Lower leg skin (tissue), 4 donors: ENCODE measurements at regions not wholly inside any gene's neighbourhood (a gene's known extent, or its start where the extent isn't known, plus 50 kb on each side); places are given as distances from the start of the nearest gene placed in this dataset.

Source experiments
- DNase-seq, 2 donors: peaks; one replicate each; pipeline ENCODE4 v3.0.0-alpha.2; 2019; ENCODE audit warnings: low spot score in 2 of 2
- H3K4me3 ChIP-seq: fragments of 200-600 bp; sonication (generic); 2 replicates; pipeline ENCODE4 v1.5.1; 2017; ENCODE audit warnings: mild to moderate bottlenecking, low read depth; ENCODE audit not compliant: poor library complexity, severe bottlenecking
- CTCF ChIP-seq, 3 donors: fragments of 450-650 bp; IDR thresholded peaks; one replicate each; pipeline ENCODE4 v1.5.1; 2016; ENCODE audit warnings: antibody characterized with exemption in 3 of 3, mild to moderate bottlenecking in 3 of 3, moderate library complexity in 2 of 3
- POLR2A ChIP-seq, 2 donors: fragments of 450-650 bp; IDR thresholded peaks; one replicate each; pipeline ENCODE4 v1.6.1; 2016 to 2017; ENCODE audit warnings: antibody characterized with exemption in 2 of 2, mild to moderate bottlenecking in 1 of 2, moderate library complexity in 1 of 2
- WGBS, 2 donors: methylation state at CpG; one replicate each; pipeline ENCODE4 v1.1.5; 2018; 5-methylcytosine and 5-hydroxymethylcytosine counted together
- intact Hi-C: fragments of 100-400 bp; cut with DNase I; formaldehyde crosslinking; loops from one replicate; pipeline ENCODE4 v1.15.0; 2023; ENCODE audit warnings: low total_unique reads

GRCh38 chr18:76142611-76143010 is 352.4 kb downstream of the ZNF516 start:
- TF ChIP-seq POLR2A (IDR thresholded peaks at IDR 0.05) (no peak), CTCF (IDR thresholded peaks at IDR 0.05) (no peak)
- H3K4me3 ChIP-seq, result no peak overlapping the region
- intact Hi-C loops, result no loop called here
- 65 to 79% methylated on average over 2 of the region's 2 CpGs for WGBS, 2 donors
- no peak for DNase-seq

GRCh38 chr18:76139844-76140243 is 355.2 kb downstream of the ZNF516 start:
- intact Hi-C loops, result no loop called here
- no peak for DNase-seq
- no peak overlapping the region for H3K4me3 ChIP-seq
- WGBS, 2 donors, result 100% methylated on average over 1 of the region's 1 CpG
- TF ChIP-seq POLR2A (IDR thresholded peaks at IDR 0.05) (no peak), CTCF (IDR thresholded peaks at IDR 0.05) (no peak)

- intact Hi-C loops, result no loop called here
- DNase-seq, result no peak
- TF ChIP-seq POLR2A (IDR thresholded peaks at IDR 0.05) (no peak), CTCF (IDR thresholded peaks at IDR 0.05) (no peak)
- WGBS, 2 donors, result 84% methylated on average over 6 of the region's 6 CpGs
- no peak overlapping the region for H3K4me3 ChIP-seq
Measured at GRCh38 chr18:76137216-76137615, 357.8 kb downstream of the ZNF516 start.

- intact Hi-C loops, result no loop called here
- H3K4me3 ChIP-seq, result no peak overlapping the region
- no peak for TF ChIP-seq CTCF (IDR thresholded peaks at IDR 0.05)
- no peak for TF ChIP-seq POLR2A (IDR thresholded peaks at IDR 0.05)
- DNase-seq, result no peak
- WGBS, 2 donors, result 88 to 91% methylated on average over 10 of the region's 10 CpGs
Measured at GRCh38 chr18:76136701-76137100, 358.3 kb downstream of the ZNF516 start.

GRCh38 chr18:76134628-76135027 is 360.4 kb downstream of the ZNF516 start:
- no peak for DNase-seq
- no peak for TF ChIP-seq POLR2A (IDR thresholded peaks at IDR 0.05)
- TF ChIP-seq CTCF (IDR thresholded peaks at IDR 0.05), result no peak
- intact Hi-C loops, result no loop called here
- no peak overlapping the region for H3K4me3 ChIP-seq
- 72 to 75% methylated on average over 1 of the region's 1 CpG for WGBS, 2 donors

GRCh38 chr18:76133873-76134272 is 361.2 kb downstream of the ZNF516 start:
- intact Hi-C loops, result no loop called here
- TF ChIP-seq POLR2A (IDR thresholded peaks at IDR 0.05) (no peak), CTCF (IDR thresholded peaks at IDR 0.05) (no peak)
- no peak for DNase-seq
- WGBS, 2 donors, result 84 to 91% methylated on average over 1 of the region's 1 CpG
- no peak overlapping the region for H3K4me3 ChIP-seq
